ENCODE measurements at regions not wholly inside any gene's neighbourhood (a gene's known extent, or its start where the extent isn't known, plus 50 kb on each side); places are given as distances from the start of the nearest gene placed in this dataset.

GRCh38 chr4:15148199-15148598 is 145.9 kb downstream of the CPEB2 start:
- no peaks in the 10 kb centered on the region for H3K27me3 Mint-ChIP-seq (ENCODE audit: unreplicated experiment)
- H3K4me1 Mint-ChIP-seq (ENCODE audit: low read depth, unreplicated experiment), result peaks cover 55% of the 10 kb centered on the region
- peaks cover 4% of the 10 kb centered on the region for H3K9me3 Mint-ChIP-seq (ENCODE audit: unreplicated experiment)
- H3K36me3 Mint-ChIP-seq (ENCODE audit: unreplicated experiment), result peaks cover 4% of the 10 kb centered on the region
- TF ChIP-seq CTCF (IDR thresholded peaks at IDR 0.05; ENCODE audit: partially characterized antibody, unreplicated experiment), result no peak
- H3K4me3 Mint-ChIP-seq (ENCODE audit: unreplicated experiment), result no peak overlapping the region
- H3K27ac Mint-ChIP-seq (ENCODE audit: unreplicated experiment), result no peak overlapping the region
- DNase-seq, result no peak

- DNase-seq, result no peak
- Mint-ChIP-seq H3K27ac (ENCODE audit: unreplicated experiment) (no peak overlapping the region), H3K9me3 (ENCODE audit: unreplicated experiment) (peaks cover 4% of the 10 kb centered on the region), H3K4me1 (ENCODE audit: low read depth, unreplicated experiment) (peaks cover 52% of the 10 kb centered on the region), H3K36me3 (ENCODE audit: unreplicated experiment) (peaks cover 4% of the 10 kb centered on the region), H3K4me3 (ENCODE audit: unreplicated experiment) (no peak overlapping the region), H3K27me3 (ENCODE audit: unreplicated experiment) (no peaks in the 10 kb centered on the region)
- no peak for TF ChIP-seq CTCF (IDR thresholded peaks at IDR 0.05; ENCODE audit: partially characterized antibody, unreplicated experiment)
Measured at GRCh38 chr4:15148691-15149090, 146.4 kb downstream of the CPEB2 start.

GRCh38 chr4:15149234-15149838 is 147.1 kb downstream of the CPEB2 start:
- Mint-ChIP-seq H3K27ac (ENCODE audit: unreplicated experiment) (peak overlapping the region; percentile 67), H3K36me3 (ENCODE audit: unreplicated experiment) (peaks cover 4% of the 10 kb centered on the region), H3K27me3 (ENCODE audit: unreplicated experiment) (no peaks in the 10 kb centered on the region), H3K4me3 (ENCODE audit: unreplicated experiment) (no peak overlapping the region), H3K4me1 (ENCODE audit: low read depth, unreplicated experiment) (peaks cover 48% of the 10 kb centered on the region), H3K9me3 (ENCODE audit: unreplicated experiment) (peaks cover 4% of the 10 kb centered on the region)
- no peak for TF ChIP-seq CTCF (IDR thresholded peaks at IDR 0.05; ENCODE audit: partially characterized antibody, unreplicated experiment)
- no peak for DNase-seq

- peak; percentile 78 for DNase-seq
- peak overlapping the region; percentile 67 for H3K27ac Mint-ChIP-seq (ENCODE audit: unreplicated experiment)
- no peak overlapping the region for H3K4me3 Mint-ChIP-seq (ENCODE audit: unreplicated experiment)
- H3K27me3 Mint-ChIP-seq (ENCODE audit: unreplicated experiment), result no peaks in the 10 kb centered on the region
- peaks cover 4% of the 10 kb centered on the region for H3K36me3 Mint-ChIP-seq (ENCODE audit: unreplicated experiment)
- no peak for TF ChIP-seq CTCF (IDR thresholded peaks at IDR 0.05; ENCODE audit: partially characterized antibody, unreplicated experiment)
- H3K9me3 Mint-ChIP-seq (ENCODE audit: unreplicated experiment), result peaks cover 4% of the 10 kb centered on the region
- peaks cover 42% of the 10 kb centered on the region for H3K4me1 Mint-ChIP-seq (ENCODE audit: low read depth, unreplicated experiment)
Measured at GRCh38 chr4:15149839-15150592, 147.7 kb downstream of the CPEB2 start.

- DNase-seq, result no peak
- Mint-ChIP-seq H3K9me3 (ENCODE audit: unreplicated experiment) (peaks cover 4% of the 10 kb centered on the region), H3K4me1 (ENCODE audit: low read depth, unreplicated experiment) (peaks cover 38% of the 10 kb centered on the region), H3K27me3 (ENCODE audit: unreplicated experiment) (no peaks in the 10 kb centered on the region), H3K4me3 (ENCODE audit: unreplicated experiment) (peak overlapping the region; percentile 37), H3K36me3 (ENCODE audit: unreplicated experiment) (peaks cover 4% of the 10 kb centered on the region), H3K27ac (ENCODE audit: unreplicated experiment) (peak overlapping the region; percentile 67)
- no peak for TF ChIP-seq CTCF (IDR thresholded peaks at IDR 0.05; ENCODE audit: partially characterized antibody, unreplicated experiment)
Measured at GRCh38 chr4:15150631-15151030, 148.3 kb downstream of the CPEB2 start.

Measured in glutamatergic neuron (in vitro differentiated cells).